IMR-90 (cell line): ENCODE measurements at regions not wholly inside any gene's neighbourhood (a gene's known extent, or its start where the extent isn't known, plus 50 kb on each side); places are given as distances from the start of the nearest gene placed in this dataset.

Source experiments
- ATAC-seq: fragments of 200-7000 bp; cut with Tn5 transposase; 2 replicates; pipeline ENCODE4 v1.9.1; 2020; ENCODE audit warnings: low read depth, mild to moderate bottlenecking, moderate library complexity
- BruUV-seq: library from RNA; stranded (reverse); fragments of 400-500 nt; replicated peaks from 2 replicates; lab custom pipeline; 2021; lab: Mats Ljungman, UMichigan
- CTCF ChIA-PET: fragments of 300-600 bp; formaldehyde crosslinking; extraction: SDS; loops from one replicate; lab custom pipeline; 2021; ENCODE audit warnings: antibody characterized with exemption; lab: Yijun Ruan, JAX
- POLR2A ChIA-PET: fragments of 300-600 bp; sonication (Branson Sonifier 250); formaldehyde crosslinking; loops from one replicate; lab custom pipeline; 2022; ENCODE audit warnings: antibody characterized with exemption; ENCODE audit not compliant: unreplicated experiment; lab: Charles Lee
- DNase-seq: peaks from one replicate; pipeline ENCODE4 v3.0.0; 2013
- H2AFZ ChIP-seq: replicated peaks from 2 replicates; pipeline ENCODE3; 2013; ENCODE audit warnings: low read length, mild to moderate bottlenecking; ENCODE audit not compliant: poor library complexity
- H2AK5ac ChIP-seq: 2 replicates; pipeline ENCODE4 v1.6.1; 2013; ENCODE audit warnings: low read depth, low read length, inconsistent platforms
- H2AK9ac ChIP-seq: replicated peaks from 2 replicates; pipeline ENCODE3; 2013; ENCODE audit warnings: mild to moderate bottlenecking, low read depth, low read length, moderate library complexity; ENCODE audit not compliant: poor library complexity
- H2BK120ac ChIP-seq: 2 replicates; pipeline ENCODE4 v1.6.1; 2013; ENCODE audit warnings: low read depth, low read length, inconsistent platforms
- H2BK15ac ChIP-seq: 3 replicates; pipeline ENCODE4 v1.6.1; 2013; ENCODE audit warnings: low read depth, low read length, inconsistent platforms
- H2BK20ac ChIP-seq: 2 replicates; pipeline ENCODE4 v1.6.1; 2013; ENCODE audit warnings: low read depth, mild to moderate bottlenecking, inconsistent platforms, low read length, moderate library complexity
- H2BK5ac ChIP-seq: 2 replicates; pipeline ENCODE4 v1.6.1; 2013; ENCODE audit warnings: mild to moderate bottlenecking, low read depth, low read length, inconsistent platforms; ENCODE audit not compliant: poor library complexity, severe bottlenecking
- H3K14ac ChIP-seq: replicated peaks from 2 replicates; pipeline ENCODE4 v1.6.1; 2013; ENCODE audit warnings: low read depth, low read length, inconsistent platforms
- H3K18ac ChIP-seq: 2 replicates; pipeline ENCODE4 v1.6.1; 2013; ENCODE audit warnings: low read depth, low read length, control low read depth
- H3K23ac ChIP-seq: 2 replicates; pipeline ENCODE4 v1.6.1; 2013; ENCODE audit warnings: low read depth, low read length, inconsistent platforms
- H3K27ac ChIP-seq: 2 replicates; pipeline ENCODE4 v1.5.1; 2013; ENCODE audit warnings: mild to moderate bottlenecking, control low read depth, low read length; ENCODE audit not compliant: insufficient read depth
- H3K27me3 ChIP-seq: 2 replicates; pipeline ENCODE4 v1.6.1; 2013; ENCODE audit warnings: low read length; ENCODE audit not compliant: control insufficient read depth, insufficient read depth
- H3K36me3 ChIP-seq: 2 replicates; pipeline ENCODE4 v1.6.1; 2013; ENCODE audit warnings: low read length, mixed read lengths; ENCODE audit not compliant: control insufficient read depth, insufficient read depth
- H3K4ac ChIP-seq: 2 replicates; pipeline ENCODE4 v1.6.1; 2013; ENCODE audit warnings: low read depth, low read length, inconsistent platforms
- H3K4me1 ChIP-seq: 2 replicates; pipeline ENCODE4 v1.6.1; 2013; ENCODE audit warnings: low read length, mixed read lengths; ENCODE audit not compliant: control insufficient read depth, insufficient read depth
- H3K4me2 ChIP-seq: 2 replicates; pipeline ENCODE4 v1.6.1; 2013; ENCODE audit warnings: low read depth, mild to moderate bottlenecking, control low read depth, low read length, moderate library complexity
- H3K4me3 ChIP-seq: 2 replicates; pipeline ENCODE4 v1.5.1; 2013; ENCODE audit warnings: low read depth, mild to moderate bottlenecking, control low read depth, low read length, moderate library complexity; ENCODE audit not compliant: insufficient read depth
- H3K56ac ChIP-seq: 2 replicates; pipeline ENCODE4 v1.6.1; 2013; ENCODE audit warnings: low read length, inconsistent platforms; ENCODE audit not compliant: insufficient read depth; ENCODE audit errors: extremely low read depth
- H3K79me1 ChIP-seq, 2 experiments: 2 replicates each; pipeline ENCODE4 v1.6.1; 2013; ENCODE audit warnings: low read length in 2 of 2, inconsistent platforms in 1 of 2, low read depth in 1 of 2
- H3K9ac ChIP-seq: 2 replicates; pipeline ENCODE4 v1.6.1; 2013; ENCODE audit warnings: low read depth, low read length, control low read depth
- H3K9me1 ChIP-seq: 2 replicates; pipeline ENCODE4 v1.6.1; 2013; ENCODE audit warnings: low read length, inconsistent platforms; ENCODE audit not compliant: insufficient read depth
- H3K9me3 ChIP-seq: 2 replicates; pipeline ENCODE4 v1.6.1; 2013; ENCODE audit warnings: low read length; ENCODE audit not compliant: control insufficient read depth, insufficient read depth
- H4K20me1 ChIP-seq: 2 replicates; pipeline ENCODE4 v1.6.1; 2013; ENCODE audit warnings: low read length, inconsistent platforms; ENCODE audit not compliant: insufficient read depth
- H4K5ac ChIP-seq: 2 replicates; pipeline ENCODE4 v1.6.1; 2013; ENCODE audit warnings: mild to moderate bottlenecking, low read depth, low read length, control low read depth
- H4K8ac ChIP-seq, 2 experiments: 2 replicates each; pipeline ENCODE4 v1.6.1; 2013; ENCODE audit warnings: low read depth in 2 of 2, low read length in 2 of 2, control low read depth in 1 of 2, inconsistent platforms in 1 of 2
- H4K91ac ChIP-seq: 2 replicates; pipeline ENCODE4 v1.6.1; 2013; ENCODE audit warnings: low read depth, low read length, inconsistent platforms; ENCODE audit not compliant: insufficient read depth
- BHLHE40 ChIP-seq: fragments of 150-350 bp; IDR thresholded peaks from 2 replicates; pipeline ENCODE4 v1.6.1; 2016; ENCODE audit warnings: mild to moderate bottlenecking, low read depth, low read length
- CEBPB ChIP-seq: IDR thresholded peaks from 2 replicates; pipeline ENCODE4 v1.6.1; 2012; ENCODE audit warnings: low read depth, low read length, improper control_type of control experiment
- CHD1 ChIP-seq: IDR thresholded peaks from 2 replicates; pipeline ENCODE4 v1.6.1; 2012; ENCODE audit warnings: low read depth, low read length, improper control_type of control experiment
- CTCF ChIP-seq: conservative IDR thresholded peaks from 2 replicates; pipeline ENCODE4 v1.5.1; 2012; ENCODE audit warnings: mild to moderate bottlenecking, low read depth, low read length, improper control_type of control experiment
- ELK1 ChIP-seq: fragments of 150-350 bp; IDR thresholded peaks from 2 replicates; pipeline ENCODE4 v1.6.1; 2016; ENCODE audit warnings: low read depth, mild to moderate bottlenecking, low read length, moderate library complexity, borderline replicate concordance
- FOS ChIP-seq: fragments of 150-350 bp; IDR thresholded peaks from 2 replicates; pipeline ENCODE4 v1.6.1; 2016; ENCODE audit warnings: low read depth, low read length
- MAFK ChIP-seq: IDR thresholded peaks from 2 replicates; pipeline ENCODE4 v1.6.1; 2012; ENCODE audit warnings: low read depth, low read length, improper control_type of control experiment
- MAZ ChIP-seq: IDR thresholded peaks from 2 replicates; pipeline ENCODE4 v1.6.1; 2012; ENCODE audit warnings: low read depth, mild to moderate bottlenecking, low read length, improper control_type of control experiment, moderate library complexity, borderline replicate concordance
- MXI1 ChIP-seq: IDR thresholded peaks from 2 replicates; pipeline ENCODE4 v1.6.1; 2012; ENCODE audit warnings: low read depth, mild to moderate bottlenecking, low read length, moderate library complexity, borderline replicate concordance
- NFE2L2 ChIP-seq: fragments of 150-350 bp; IDR thresholded peaks from 2 replicates; pipeline ENCODE4 v1.6.1; 2016; ENCODE audit warnings: low read depth, mild to moderate bottlenecking, low read length
- POLR2A ChIP-seq: IDR thresholded peaks from 2 replicates; pipeline ENCODE4 v1.6.1; 2012; ENCODE audit warnings: mild to moderate bottlenecking, low read depth, low read length
- RAD21 ChIP-seq: IDR thresholded peaks from 2 replicates; pipeline ENCODE4 v1.6.1; 2012; ENCODE audit warnings: low read length, improper control_type of control experiment
- RCOR1 ChIP-seq: IDR thresholded peaks from 2 replicates; pipeline ENCODE4 v1.6.1; 2012; ENCODE audit warnings: mild to moderate bottlenecking, low read length, improper control_type of control experiment; ENCODE audit not compliant: insufficient replicate concordance
- RFX5 ChIP-seq: IDR thresholded peaks from 2 replicates; pipeline ENCODE4 v1.8.0; 2012; ENCODE audit warnings: low read depth, mild to moderate bottlenecking, low read length, moderate library complexity
- SMC3 ChIP-seq: fragments of 150-350 bp; IDR thresholded peaks from 2 replicates; pipeline ENCODE4 v1.6.1; 2016; ENCODE audit warnings: low read depth, mild to moderate bottlenecking, antibody characterized with exemption, low read length, moderate library complexity
- USF2 ChIP-seq: fragments of 150-350 bp; IDR thresholded peaks from 2 replicates; pipeline ENCODE4 v1.6.1; 2017; ENCODE audit warnings: mild to moderate bottlenecking, antibody characterized with exemption, low read length, low read depth
- WGBS, 2 experiments: methylation state at CpG; one replicate each; pipeline versions ENCODE4 v1.1.5 to v1.1.7; 2013; ENCODE audit warnings: missing lambda C conversion rate in 2 of 2; ENCODE audit not compliant: insufficient read length in 1 of 2; ENCODE audit errors: extremely low coverage in 2 of 2; 5-methylcytosine and 5-hydroxymethylcytosine counted together
- dilution Hi-C: fragments of 300-500 bp; cut with HindIII; formaldehyde crosslinking; loops from one replicate; pipeline ENCODE4 v1.14.3; 2018; ENCODE audit warnings: low sequenced_read_pairs; ENCODE audit not compliant: unreplicated experiment
- in situ Hi-C: fragments of 300-500 bp; cut with MboI; formaldehyde crosslinking; loops from 3 replicates; pipeline ENCODE4 v1.14.3; 2019; ENCODE audit warnings: low sequenced_read_pairs, inconsistent platforms, mixed read lengths
- intact Hi-C: fragments of 100-400 bp; cut with micrococcal nuclease; formaldehyde crosslinking; loops from 2 replicates; pipeline ENCODE4 v1.10.0; 2022

- 51% methylated on average over 2 of the region's 2 CpGs; no CpG with 5 or more reads in 1 of the 2 experiments for WGBS, 2 experiments
- Histone ChIP-seq H3K4ac (no peak overlapping the region), H3K4me1 (peaks cover 17% of the 10 kb centered on the region; the same call in 1 of the 2 replicates), H3K18ac (peak overlapping the region; percentile 50), H4K20me1 (no peaks in the 10 kb centered on the region), H3K9me1 (no peaks in the 10 kb centered on the region), H2BK5ac (peak overlapping the region; percentile 85), H4K5ac (peak overlapping the region; percentile 65; the same call in 1 of the 2 replicates), H3K27me3 (no peaks in the 10 kb centered on the region), H2AFZ (peak overlapping the region; percentile 5), H2AK9ac (peak overlapping the region; percentile 63), H3K23ac (no peak overlapping the region), H3K56ac (no peak overlapping the region), H3K9ac (no peak overlapping the region), H2AK5ac (peak overlapping the region; percentile 51), H2BK120ac (peak overlapping the region; percentile 15), H3K79me1 (no peaks in the 10 kb centered on the region), H4K8ac (no peak overlapping the region; a peak in 1 of 4 replicates), H3K36me3 (no peaks in the 10 kb centered on the region), H3K9me3 (no peaks in the 10 kb centered on the region), H4K91ac (no peak overlapping the region; the same call in 1 of the 2 replicates), H2BK15ac (peak overlapping the region; percentile 46; the same call in 1 of the 3 replicates), H3K27ac (no peak overlapping the region), H3K14ac (no peak overlapping the region), H2BK20ac (peak overlapping the region; percentile 66), H3K4me2 (no peak overlapping the region), H3K4me3 (no peak overlapping the region)
- TF ChIP-seq MXI1 (no peak), RAD21 (no peak), BHLHE40 (no peak), POLR2A (no peak), FOS (no peak), CTCF (no peak), USF2 (no peak), SMC3 (no peak), CEBPB (no peak), RCOR1 (no peak), ELK1 (no peak), MAZ (no peak), RFX5 (no peak), MAFK (no peak), CHD1 (no peak), NFE2L2 (no peak)
- intact Hi-C loops: no loop called here
- ChIA-PET POLR2A (no interaction called here), CTCF (no interaction called here)
- no TSS peak for BruUV-seq
- ATAC-seq (no peak; the same call in 1 of the 2 replicates), DNase-seq (no peak)
- in situ Hi-C loops: no loop called here
- dilution Hi-C loops: no loop called here
Measured at GRCh38 chr14:51335531-51335930, 95.5 kb downstream of the TMX1 start.
